ENCODE measurements at regions not wholly inside any gene's neighbourhood (a gene's known extent, or its start where the extent isn't known, plus 50 kb on each side); places are given as distances from the start of the nearest gene placed in this dataset.

GRCh38 chr9:103700195-103700962, 393.7 kb upstream of the SMC2 start:
- Histone ChIP-seq H3K27ac (ENCODE audit: extremely low read depth, low read depth, low read length) (no peak overlapping the region), H3K4me1 (ENCODE audit: control insufficient read depth, insufficient read depth, low read length) (no peaks in the 10 kb centered on the region), H3K36me3 (ENCODE audit: control insufficient read depth in 2 of 2, insufficient read depth in 1 of 2, low read length in 2 of 2) (no peaks in the 10 kb centered on the region), H3K9me3 (ENCODE audit: control insufficient read depth, insufficient read depth, low read depth, low read length) (no peaks in the 10 kb centered on the region), H3K4me3 (ENCODE audit: low read depth, low read length) (no peak overlapping the region)
- no peak for TF ChIP-seq BCL11A (tag by site-specific recombination; IDR thresholded peaks at IDR 0.05; ENCODE audit: low read depth)
- TF ChIP-seq ZNF473 (tag by site-specific recombination; IDR thresholded peaks at IDR 0.05), result no peak
- CTCF ChIA-PET, result interaction anchor here (1.0 kb wide), 1 partner anchor 686 kb away, joined by 3 read pairs; no protein-coding TSS in a partner anchor
- POLR2A ChIA-PET, result no interaction called here

GRCh38 chr9:103702572-103702971, 391.5 kb upstream of the SMC2 start:
- no peaks in the 10 kb centered on the region for H3K4me1 ChIP-seq (ENCODE audit: control insufficient read depth, insufficient read depth, low read length)
- H3K4me3 ChIP-seq (ENCODE audit: low read depth, low read length), result no peak overlapping the region
- no peak overlapping the region for H3K27ac ChIP-seq (ENCODE audit: extremely low read depth, low read depth, low read length)
- H3K36me3 ChIP-seq (ENCODE audit: control insufficient read depth in 2 of 2, insufficient read depth in 1 of 2, low read length in 2 of 2), result no peaks in the 10 kb centered on the region
- no peaks in the 10 kb centered on the region for H3K9me3 ChIP-seq (ENCODE audit: control insufficient read depth, insufficient read depth, low read depth, low read length)
- CTCF ChIA-PET, result no interaction called here
- POLR2A ChIA-PET, result no interaction called here
- no peak for TF ChIP-seq ZNF660 (tag by site-specific recombination; IDR thresholded peaks at IDR 0.05)
- TF ChIP-seq ZNF202 (tag by site-specific recombination; IDR thresholded peaks at IDR 0.05; ENCODE audit: borderline replicate concordance), result no peak
- TF ChIP-seq ZBTB1 (tag by site-specific recombination; IDR thresholded peaks at IDR 0.05), result no peak
- TF ChIP-seq, protein P1, sequence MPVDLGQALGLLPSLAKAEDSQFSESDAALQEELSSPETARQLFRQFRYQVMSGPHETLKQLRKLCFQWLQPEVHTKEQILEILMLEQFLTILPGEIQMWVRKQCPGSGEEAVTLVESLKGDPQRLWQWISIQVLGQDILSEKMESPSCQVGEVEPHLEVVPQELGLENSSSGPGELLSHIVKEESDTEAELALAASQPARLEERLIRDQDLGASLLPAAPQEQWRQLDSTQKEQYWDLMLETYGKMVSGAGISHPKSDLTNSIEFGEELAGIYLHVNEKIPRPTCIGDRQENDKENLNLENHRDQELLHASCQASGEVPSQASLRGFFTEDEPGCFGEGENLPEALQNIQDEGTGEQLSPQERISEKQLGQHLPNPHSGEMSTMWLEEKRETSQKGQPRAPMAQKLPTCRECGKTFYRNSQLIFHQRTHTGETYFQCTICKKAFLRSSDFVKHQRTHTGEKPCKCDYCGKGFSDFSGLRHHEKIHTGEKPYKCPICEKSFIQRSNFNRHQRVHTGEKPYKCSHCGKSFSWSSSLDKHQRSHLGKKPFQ (tag by site-specific recombination; IDR thresholded peaks at IDR 0.05), result no peak
- TF ChIP-seq RBAK (tag by site-specific recombination; IDR thresholded peaks at IDR 0.05), result no peak
- TF ChIP-seq ZNF341 (tag by site-specific recombination; IDR thresholded peaks at IDR 0.05; ENCODE audit: low read depth), result no peak
- no peak for TF ChIP-seq ZBTB17 (tag by site-specific recombination; IDR thresholded peaks at IDR 0.05)
- TF ChIP-seq ZNF280D (tag by site-specific recombination; IDR thresholded peaks at IDR 0.05), result no peak
- TF ChIP-seq REPIN1 (tag by site-specific recombination; IDR thresholded peaks at IDR 0.05; ENCODE audit: low read depth), result no peak
- no peak for TF ChIP-seq ZNF148 (tag by site-specific recombination; IDR thresholded peaks at IDR 0.05; ENCODE audit: borderline replicate concordance)
- TF ChIP-seq ZBTB11 (tag by site-specific recombination; conservative IDR thresholded peaks at IDR 0.05; ENCODE audit: low read depth), result no peak
- TF ChIP-seq ZNF350 (tag by site-specific recombination; IDR thresholded peaks at IDR 0.05), result no peak
- no peak for TF ChIP-seq PRDM10 (tag by site-specific recombination; IDR thresholded peaks at IDR 0.05)
- no peak for TF ChIP-seq ZNF335 (tag by site-specific recombination; conservative IDR thresholded peaks at IDR 0.05)
- no peak for TF ChIP-seq ZBTB8A (tag by site-specific recombination; IDR thresholded peaks at IDR 0.05)
- TF ChIP-seq ZIC2 (tag by site-specific recombination; IDR thresholded peaks at IDR 0.05), result no peak
- no peak for TF ChIP-seq ZNF416 (tag by site-specific recombination; IDR thresholded peaks at IDR 0.05)
